Stromal cell of bone marrow (primary cell): ENCODE measurements at regions not wholly inside any gene's neighbourhood (a gene's known extent, or its start where the extent isn't known, plus 50 kb on each side); places are given as distances from the start of the nearest gene placed in this dataset.
A peak's percentile ranks its signal among the peaks of the same experiment; 100 is the strongest.
"Not testable (repeated sequence)": the region's sequence is repeated elsewhere in the genome, so short reads cannot be mapped to it uniquely, and the experiment has no call there.

ENCODE experiments used
- DNase-seq: peaks from one replicate; pipeline ENCODE4 v3.0.0-alpha.2; 2012; ENCODE audit warnings: low read depth

DNA sequence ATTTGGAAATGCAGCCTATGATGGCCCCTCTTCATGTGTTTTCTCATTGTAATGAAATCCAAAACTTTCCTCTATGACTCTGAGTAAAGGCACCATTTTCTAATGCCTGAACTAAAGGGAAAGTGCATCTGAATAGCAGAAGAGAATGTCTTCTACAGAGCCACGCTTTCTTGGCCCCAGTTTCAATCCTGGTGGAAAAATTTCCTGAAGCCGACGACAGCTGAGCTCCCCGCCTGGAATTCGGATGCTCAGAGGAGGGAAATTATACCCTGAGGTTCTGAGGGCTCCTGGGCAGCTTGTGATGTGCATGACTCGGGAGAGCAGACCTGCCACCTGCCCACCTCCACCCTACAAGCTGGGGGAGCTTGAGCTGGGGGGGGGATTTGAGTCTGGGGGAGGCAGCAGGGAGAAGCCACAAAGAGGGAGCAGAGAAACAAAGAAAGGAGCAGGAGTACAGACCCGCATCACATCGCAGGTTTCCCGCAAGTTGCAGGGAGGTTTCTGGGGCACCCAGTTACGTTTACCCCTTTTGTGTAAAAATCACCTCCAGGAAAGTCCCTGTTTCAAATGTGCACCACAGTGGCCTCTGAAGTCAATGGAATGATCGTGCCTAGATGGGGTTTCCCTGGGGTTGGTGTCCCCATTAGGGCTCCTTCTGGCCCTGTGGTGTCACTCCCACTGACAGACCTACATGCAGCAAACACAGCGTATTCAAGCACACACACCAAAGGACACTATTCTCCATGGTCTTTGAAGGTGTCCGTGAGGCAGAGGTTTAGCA is 145.6 kb upstream of the RBPJ start:
- no peak for DNase-seq

- no peak for DNase-seq
These were observed 144.8 kb upstream of the RBPJ start for GRCh38 chr4:26175905-26176470.

- peak; percentile 63 for DNase-seq
These were observed 144.1 kb upstream of the RBPJ start for GRCh38 chr4:26176598-26177149.

DNA sequence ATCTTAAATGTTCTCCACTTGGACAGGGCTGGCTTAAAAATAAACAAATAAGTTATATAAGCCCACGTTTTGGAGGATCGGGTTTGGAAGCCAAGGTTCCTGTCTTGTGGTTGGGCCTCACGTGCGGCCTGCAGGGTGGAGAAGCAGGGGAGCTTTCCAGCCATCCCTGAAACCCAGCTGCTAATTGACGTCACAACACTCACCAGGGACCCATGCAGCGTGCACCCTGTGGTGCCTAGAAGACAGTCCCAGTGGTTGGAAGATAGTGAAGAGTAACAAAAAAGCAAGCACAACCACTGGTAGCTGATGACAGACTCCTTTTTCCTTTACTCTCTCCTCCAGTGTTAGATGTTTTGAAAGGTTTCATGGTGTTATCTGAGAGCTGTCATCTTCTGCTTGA is 142.0 kb upstream of the RBPJ start:
- peak; percentile 38 for DNase-seq

- no peak for DNase-seq
These were observed 141.5 kb upstream of the RBPJ start for GRCh38 chr4:26179316-26179760.

DNA sequence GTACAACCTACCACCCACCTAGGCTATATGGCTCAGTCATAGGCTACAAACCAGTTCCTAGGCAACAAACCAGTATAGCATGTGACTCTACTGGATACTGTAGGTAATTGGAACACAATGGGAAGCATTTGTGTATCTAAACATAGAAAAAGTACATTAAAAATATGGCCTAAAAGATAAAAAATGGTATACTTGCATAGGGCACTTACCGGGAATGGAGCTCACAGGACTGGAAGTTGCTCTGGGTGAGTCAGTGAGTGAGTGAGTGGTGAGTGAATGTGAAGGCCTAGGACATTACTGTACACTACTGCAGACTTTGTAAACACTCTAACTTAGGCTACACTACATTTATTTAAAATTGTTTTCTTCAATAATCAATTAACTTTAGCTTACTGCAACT is 139.2 kb upstream of the RBPJ start:
- no peak for DNase-seq

GRCh38 chr4:26183017-26183416 is 137.8 kb upstream of the RBPJ start:
- no peak for DNase-seq

- no peak for DNase-seq
These were observed 135.4 kb upstream of the RBPJ start for GRCh38 chr4:26185436-26185835.

- no peak for DNase-seq
These were observed 129.5 kb upstream of the RBPJ start for GRCh38 chr4:26191353-26191752.

GRCh38 chr4:26192899-26193869 is 127.6 kb upstream of the RBPJ start:
- no peak for DNase-seq

DNA sequence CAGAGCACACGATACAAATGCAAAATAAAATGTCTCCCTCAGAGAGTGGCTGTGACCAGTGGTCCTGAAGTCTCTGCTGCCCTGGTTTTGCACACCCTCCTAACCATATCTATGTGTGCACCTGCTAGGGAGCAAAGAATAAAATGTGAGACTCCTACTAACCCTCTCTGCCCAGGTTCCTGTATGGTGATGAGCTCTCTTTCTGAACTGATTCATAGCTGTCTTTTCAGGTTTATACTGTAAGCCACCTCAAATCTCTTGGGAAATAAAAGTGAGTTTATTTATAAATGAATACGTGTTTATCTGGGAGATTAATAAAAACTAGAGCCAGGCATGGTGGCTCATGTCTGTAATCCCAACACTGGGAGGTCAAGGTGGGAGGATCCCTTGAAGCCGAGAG is 126.0 kb upstream of the RBPJ start:
- DNase-seq: no peak

DNA sequence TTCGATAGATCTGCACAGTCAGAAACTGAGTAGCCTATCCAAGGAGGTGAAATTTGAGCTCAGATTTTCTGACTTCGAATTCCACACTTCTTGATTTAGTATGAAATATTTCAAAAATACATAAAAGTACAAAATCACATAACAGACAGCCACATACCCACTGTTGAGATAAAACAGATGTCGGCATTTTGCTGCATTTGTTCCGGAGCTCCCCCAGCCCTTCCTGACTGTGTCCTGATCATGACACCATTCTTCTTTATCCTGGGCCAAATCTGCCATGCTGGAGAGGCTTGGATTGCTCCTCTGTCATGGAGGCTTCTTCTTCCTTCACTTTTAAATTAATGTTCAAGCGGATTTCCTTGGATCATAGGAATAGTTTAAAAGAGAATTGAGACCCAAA is 124.2 kb upstream of the RBPJ start:
- no peak for DNase-seq

GRCh38 chr4:26197018-26197779 is 123.6 kb upstream of the RBPJ start:
- DNase-seq: peak; percentile 89

- DNase-seq: not testable (repeated sequence)
These were observed 121.9 kb upstream of the RBPJ start for GRCh38 chr4:26198931-26199330.

DNA sequence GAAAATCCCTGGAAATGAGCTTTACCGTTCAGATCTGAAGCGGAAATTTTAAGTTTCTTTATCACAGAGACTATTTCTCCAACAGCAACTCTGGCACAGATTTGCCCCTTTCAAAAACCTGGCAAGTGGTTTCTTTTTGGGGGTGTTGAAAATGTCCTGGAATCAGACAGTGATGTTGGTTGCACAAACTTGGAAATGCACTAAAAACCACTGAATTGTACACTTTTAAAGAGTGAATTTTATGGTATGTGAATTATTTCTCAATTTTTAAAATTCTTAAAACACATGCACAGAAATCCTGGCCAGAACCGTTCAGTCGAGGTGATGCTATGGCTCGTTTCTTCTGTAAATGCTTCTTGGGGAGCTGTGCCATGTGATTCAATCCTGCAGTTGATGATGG is 121.2 kb upstream of the RBPJ start:
- DNase-seq: no peak

GRCh38 chr4:26201120-26201519 is 119.7 kb upstream of the RBPJ start:
- no peak for DNase-seq

DNA sequence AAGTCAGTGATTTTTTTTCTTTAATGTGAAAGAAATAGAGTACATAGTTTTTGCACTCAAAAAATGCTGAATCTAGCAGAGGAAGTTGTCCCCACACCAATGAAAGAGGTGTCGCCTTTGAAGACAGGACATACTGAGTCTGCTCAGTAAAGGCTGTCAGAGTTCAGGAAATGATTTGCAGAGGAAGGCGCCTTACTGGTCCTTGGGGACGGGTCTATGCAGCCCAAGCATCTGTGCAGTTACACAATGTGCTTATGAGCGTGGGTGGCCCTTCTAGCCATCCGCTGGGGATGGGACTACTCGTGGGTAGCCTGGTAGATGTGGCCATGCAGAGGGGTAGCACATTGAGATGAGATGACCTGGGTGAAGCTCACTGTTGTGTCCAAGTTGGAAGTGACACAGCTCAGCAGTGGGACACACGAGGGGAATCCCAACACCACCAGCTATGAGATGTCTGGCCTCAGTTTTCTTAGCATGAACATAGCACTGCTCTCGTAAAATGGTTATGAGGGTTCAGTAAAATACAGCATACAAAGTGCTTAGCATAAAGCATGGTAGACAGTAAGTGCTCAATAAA is 116.5 kb upstream of the RBPJ start:
- DNase-seq: no peak

GRCh38 chr4:26204911-26205370 is 115.9 kb upstream of the RBPJ start:
- no peak for DNase-seq

DNA sequence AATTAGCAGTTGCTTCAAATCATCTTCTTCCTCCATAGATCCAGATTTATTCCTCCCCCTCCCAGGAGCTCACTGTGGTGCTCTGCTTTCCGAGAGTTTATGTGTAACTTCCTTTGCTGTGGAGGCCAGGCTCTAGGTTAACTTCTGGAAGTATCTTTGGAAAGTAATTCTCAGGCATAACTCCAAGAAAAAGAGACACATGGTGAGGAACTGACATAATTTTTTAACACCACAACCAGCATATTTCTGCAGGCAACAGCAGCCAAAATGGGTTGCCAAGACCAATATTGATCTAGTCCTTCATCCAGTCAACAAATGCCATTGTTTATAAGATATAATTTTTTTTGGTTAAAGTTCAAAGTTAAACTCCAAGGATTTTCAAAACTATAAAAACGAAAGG is 114.5 kb upstream of the RBPJ start:
- DNase-seq: peak; percentile 99

GRCh38 chr4:26206999-26207398 is 113.8 kb upstream of the RBPJ start:
- DNase-seq: no peak

DNA sequence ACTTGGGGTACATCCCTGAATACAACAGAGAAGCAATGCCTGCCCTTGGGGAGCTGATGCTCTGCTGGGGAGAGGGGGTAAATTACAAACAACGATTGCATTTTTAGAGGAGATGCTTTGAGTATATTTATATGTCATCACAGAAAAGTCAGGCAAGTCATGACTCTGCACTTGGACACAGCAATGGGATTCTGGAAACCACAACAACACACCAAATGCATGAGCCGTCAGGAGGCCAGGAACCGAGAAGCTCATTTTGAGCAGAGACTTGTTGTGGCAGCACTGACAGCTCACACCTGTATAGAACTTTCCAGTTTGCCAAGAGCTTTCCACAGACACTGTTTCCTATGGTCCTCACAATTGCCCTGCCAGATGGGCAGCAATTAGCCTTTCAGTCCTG is 113.2 kb upstream of the RBPJ start:
- no peak for DNase-seq
